Neutrophil (primary cell): ENCODE measurements at regions not wholly inside any gene's neighbourhood (a gene's known extent, or its start where the extent isn't known, plus 50 kb on each side); places are given as distances from the start of the nearest gene placed in this dataset.

Source experiments
- H3K27ac ChIP-seq: fragments of 200-600 bp; sonication (generic); 2 replicates; pipeline ENCODE4 v1.5.1; 2016; ENCODE audit warnings: mild to moderate bottlenecking, moderate library complexity
- H3K27me3 ChIP-seq: fragments of 200-600 bp; sonication (generic); 2 replicates; pipeline ENCODE4 v1.6.0; 2016; ENCODE audit warnings: mild to moderate bottlenecking
- H3K36me3 ChIP-seq: fragments of 200-600 bp; sonication (generic); 2 replicates; pipeline ENCODE4 v1.5.1; 2017
- H3K4me1 ChIP-seq, 2 experiments: fragments of 200-600 bp in 1 of 2; sonication (generic) in 1 of 2; 1 replicate in 1 of 2; 2 replicates in 1 of 2; pipeline versions ENCODE4 v1.5.1 to v1.6.1; 2013 to 2016; ENCODE audit warnings: low read depth in 1 of 2, low read length in 1 of 2, mild to moderate bottlenecking in 1 of 2, moderate library complexity in 1 of 2; ENCODE audit not compliant: control insufficient read depth in 1 of 2, insufficient read depth in 1 of 2
- H3K4me3 ChIP-seq, 2 experiments: fragments of 200-600 bp in 1 of 2; sonication (generic) in 1 of 2; 1 replicate in 1 of 2; 2 replicates in 1 of 2; pipeline ENCODE4 v1.5.1; 2013 to 2016; ENCODE audit warnings: low read depth in 1 of 2, low read length in 1 of 2, mild to moderate bottlenecking in 1 of 2, moderate library complexity in 1 of 2
- H3K9me3 ChIP-seq: fragments of 200-600 bp; sonication (generic); 2 replicates; pipeline ENCODE4 v1.5.1; 2016
- TF ChIP-seq, protein P1 (sequence below): fragments of 200-600 bp; sonication (generic); IDR thresholded peaks from 2 replicates; pipeline ENCODE4 v1.5.1; 2016; ENCODE audit warnings: antibody characterized with exemption

DNA sequence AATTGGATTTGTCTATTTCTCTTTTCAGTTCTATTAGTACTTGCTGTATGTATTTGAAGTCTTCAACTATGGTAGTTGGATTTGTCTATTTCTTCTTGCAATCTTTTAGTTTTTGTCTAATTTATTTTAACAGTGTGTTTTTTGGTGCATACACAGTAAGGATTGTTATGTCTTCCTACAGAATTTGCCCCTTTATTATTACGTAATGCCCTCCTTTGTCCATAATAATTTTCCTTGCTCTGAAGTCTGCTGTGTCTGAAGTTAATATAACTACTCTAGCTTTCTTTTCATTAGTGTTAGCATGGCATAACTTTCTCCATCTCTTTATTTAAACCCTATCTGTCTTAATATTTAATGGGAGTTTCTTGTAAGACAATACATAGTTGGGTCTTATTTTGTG, 105.1 kb upstream of the STT3B start:
- H3K27me3 ChIP-seq, result no peaks in the 10 kb centered on the region

DNA sequence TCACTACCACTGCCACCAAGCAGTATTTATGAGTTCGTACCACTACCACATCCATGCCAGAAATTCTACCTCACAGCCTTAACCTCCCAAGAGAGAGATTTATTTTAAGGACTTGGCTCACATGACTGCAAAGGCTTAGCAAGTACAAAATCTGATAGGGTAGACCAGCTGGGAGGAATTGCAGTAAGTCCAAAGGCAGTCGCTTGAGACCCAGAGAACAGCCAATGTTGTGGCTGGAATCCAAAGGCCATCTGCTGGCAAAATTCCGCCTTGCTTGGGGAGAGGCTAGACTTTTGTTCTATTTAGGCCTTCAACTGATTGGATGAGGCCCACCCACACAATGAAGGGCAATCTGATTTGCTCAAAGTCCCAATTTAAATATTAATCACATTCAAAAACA, 101.4 kb upstream of the STT3B start:
- Histone ChIP-seq H3K27ac (no peak overlapping the region), H3K27me3 (no peaks in the 10 kb centered on the region), H3K4me3 (no peak overlapping the region), H3K4me1 (no peaks in the 10 kb centered on the region), H3K36me3 (no peaks in the 10 kb centered on the region), H3K9me3 (no peaks in the 10 kb centered on the region)
- TF ChIP-seq, protein P1, sequence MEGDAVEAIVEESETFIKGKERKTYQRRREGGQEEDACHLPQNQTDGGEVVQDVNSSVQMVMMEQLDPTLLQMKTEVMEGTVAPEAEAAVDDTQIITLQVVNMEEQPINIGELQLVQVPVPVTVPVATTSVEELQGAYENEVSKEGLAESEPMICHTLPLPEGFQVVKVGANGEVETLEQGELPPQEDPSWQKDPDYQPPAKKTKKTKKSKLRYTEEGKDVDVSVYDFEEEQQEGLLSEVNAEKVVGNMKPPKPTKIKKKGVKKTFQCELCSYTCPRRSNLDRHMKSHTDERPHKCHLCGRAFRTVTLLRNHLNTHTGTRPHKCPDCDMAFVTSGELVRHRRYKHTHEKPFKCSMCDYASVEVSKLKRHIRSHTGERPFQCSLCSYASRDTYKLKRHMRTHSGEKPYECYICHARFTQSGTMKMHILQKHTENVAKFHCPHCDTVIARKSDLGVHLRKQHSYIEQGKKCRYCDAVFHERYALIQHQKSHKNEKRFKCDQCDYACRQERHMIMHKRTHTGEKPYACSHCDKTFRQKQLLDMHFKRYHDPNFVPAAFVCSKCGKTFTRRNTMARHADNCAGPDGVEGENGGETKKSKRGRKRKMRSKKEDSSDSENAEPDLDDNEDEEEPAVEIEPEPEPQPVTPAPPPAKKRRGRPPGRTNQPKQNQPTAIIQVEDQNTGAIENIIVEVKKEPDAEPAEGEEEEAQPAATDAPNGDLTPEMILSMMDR, result no peak

More for the DNA sequence above, 105.1 kb upstream of the STT3B start:
- Histone ChIP-seq H3K36me3 (no peaks in the 10 kb centered on the region), H3K4me1 (no peaks in the 10 kb centered on the region), H3K9me3 (no peaks in the 10 kb centered on the region), H3K4me3 (no peak overlapping the region), H3K27ac (no peak overlapping the region)
- TF ChIP-seq, protein P1, result no peak

DNA sequence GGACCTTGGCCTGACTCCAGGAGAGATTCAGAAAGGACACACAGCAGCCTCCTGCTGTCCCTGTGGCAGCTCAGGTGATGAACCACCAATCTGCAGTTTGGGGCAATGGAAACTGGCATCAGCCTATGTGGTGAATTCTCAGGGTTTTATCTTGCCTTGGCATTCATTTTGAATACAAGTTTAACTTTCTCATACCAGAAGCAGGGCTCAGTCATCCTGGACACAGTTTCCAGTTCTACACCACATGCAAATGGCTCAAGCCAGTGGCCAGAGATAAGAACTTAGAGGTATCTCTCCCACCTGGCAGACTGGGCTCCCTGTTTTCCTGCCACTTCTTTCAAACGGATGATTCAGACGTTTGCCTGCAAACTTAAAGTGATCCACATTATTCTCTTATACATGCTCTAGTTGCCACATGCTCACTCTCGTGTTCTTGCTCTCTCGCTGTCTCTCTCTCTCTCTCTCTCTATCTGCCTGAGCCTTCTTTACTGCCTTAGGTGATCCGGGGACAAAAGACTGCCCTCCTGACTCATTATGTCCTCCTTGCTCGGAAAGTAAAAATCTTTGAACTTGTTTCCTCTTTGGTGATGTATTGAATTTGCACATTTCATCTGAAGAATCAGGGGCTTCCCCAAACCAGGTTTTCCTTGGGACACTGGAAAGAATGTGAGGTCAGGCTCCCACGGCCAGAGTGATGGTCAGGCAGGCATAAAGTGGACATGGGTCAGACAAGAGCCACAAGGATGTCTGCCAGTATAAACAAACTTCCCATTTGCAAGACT, 99.6 kb upstream of the STT3B start:
- H3K27ac ChIP-seq, result no peak overlapping the region
- H3K36me3 ChIP-seq, result no peaks in the 10 kb centered on the region
- H3K4me3 ChIP-seq, result no peak overlapping the region
- no peaks in the 10 kb centered on the region for H3K27me3 ChIP-seq
- TF ChIP-seq, protein P1, result no peak
- no peaks in the 10 kb centered on the region for H3K4me1 ChIP-seq
- no peaks in the 10 kb centered on the region for H3K9me3 ChIP-seq

DNA sequence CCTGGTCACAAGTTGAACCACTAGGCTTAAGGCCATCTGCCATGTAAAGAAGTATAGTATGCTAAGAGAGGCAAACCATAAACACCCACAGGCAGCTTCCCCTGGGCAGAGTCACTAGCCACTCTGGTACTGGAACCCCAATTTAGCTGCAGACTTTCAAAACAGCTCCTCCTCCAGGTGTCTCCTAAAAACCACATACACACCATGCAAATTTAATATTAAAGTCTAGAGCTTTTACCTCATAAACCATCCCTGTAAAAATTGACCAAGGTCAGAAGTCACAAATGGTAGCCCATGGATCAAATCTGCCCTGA, 99.1 kb upstream of the STT3B start:
- no peaks in the 10 kb centered on the region for H3K27me3 ChIP-seq
- no peaks in the 10 kb centered on the region for H3K4me1 ChIP-seq
- H3K9me3 ChIP-seq, result no peaks in the 10 kb centered on the region
- no peaks in the 10 kb centered on the region for H3K36me3 ChIP-seq
- H3K4me3 ChIP-seq, result no peak overlapping the region
- TF ChIP-seq, protein P1, result no peak
- no peak overlapping the region for H3K27ac ChIP-seq

DNA sequence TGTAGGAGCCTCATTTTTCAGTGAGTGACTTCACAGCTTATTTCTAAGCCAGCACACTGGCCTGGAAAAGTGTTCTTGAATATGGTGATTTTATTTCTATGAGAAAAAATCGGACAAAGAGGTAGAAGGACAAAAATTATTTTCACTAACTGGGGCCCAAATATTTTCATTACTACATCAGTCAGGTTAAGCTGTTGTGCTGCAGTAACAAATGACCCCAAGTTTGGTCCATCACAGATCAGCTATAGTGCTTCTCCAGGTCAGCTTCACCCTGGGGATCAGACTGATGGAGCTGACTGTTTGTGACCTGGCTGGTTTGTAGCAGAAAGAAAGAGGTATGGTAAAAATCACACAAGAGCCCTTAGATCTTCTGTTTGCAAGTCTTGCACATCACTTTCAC, 97.9 kb upstream of the STT3B start:
- Histone ChIP-seq H3K4me3 (no peak overlapping the region), H3K9me3 (no peaks in the 10 kb centered on the region), H3K36me3 (no peaks in the 10 kb centered on the region), H3K27ac (no peak overlapping the region), H3K27me3 (no peaks in the 10 kb centered on the region), H3K4me1 (no peaks in the 10 kb centered on the region)
- TF ChIP-seq, protein P1, result no peak
